ENCODE measurements at regions not wholly inside any gene's neighbourhood (a gene's known extent, or its start where the extent isn't known, plus 50 kb on each side); places are given as distances from the start of the nearest gene placed in this dataset.
A peak's percentile ranks its signal among the peaks of the same experiment; 100 is the strongest.

DNA sequence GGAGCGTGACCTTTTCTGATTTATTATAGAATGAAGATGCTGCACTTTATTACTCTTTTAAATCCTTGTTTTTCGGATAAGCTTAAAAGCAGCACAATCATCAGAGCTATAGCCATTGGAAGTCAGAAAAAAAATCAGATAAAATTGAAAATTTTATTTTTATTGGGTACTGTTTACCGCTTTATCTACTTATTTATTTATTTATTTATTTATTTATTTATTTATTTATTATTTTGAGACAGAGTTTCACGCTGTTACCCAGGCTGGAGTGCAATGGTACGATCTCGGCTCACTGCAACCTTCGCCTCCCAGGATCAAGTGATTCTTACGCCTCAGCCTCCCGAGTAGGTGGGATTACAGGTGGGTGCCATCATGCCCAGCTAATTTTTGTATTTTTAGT, 83.1 kb upstream of the CHRM3 start (continued):
- peak; percentile 85 for TF ChIP-seq ZBTB11 (tag by site-specific recombination; conservative IDR thresholded peaks at IDR 0.05; ENCODE audit: low read depth)
- peak; percentile 74; the same call in 1 of the 2 replicates for TF ChIP-seq ZNF664 (tag by site-specific recombination; IDR thresholded peaks at IDR 0.05)
- no peak for TF ChIP-seq PBX3 (CRISPR knock-in tag; IDR thresholded peaks at IDR 0.05)
- TF ChIP-seq ZNF560 (tag by site-specific recombination; IDR thresholded peaks at IDR 0.05; ENCODE audit: borderline replicate concordance) = peak; percentile 54; the same call in 1 of the 2 replicates
- TF ChIP-seq ZSCAN30 (tag by site-specific recombination; IDR thresholded peaks at IDR 0.05) = no peak
- TF ChIP-seq CTCF (tag by site-specific recombination; IDR thresholded peaks at IDR 0.05) = no peak
- TF ChIP-seq ZNF768 (tag by site-specific recombination; IDR thresholded peaks at IDR 0.05) = no peak
- TF ChIP-seq ZNF16 (tag by site-specific recombination; IDR thresholded peaks at IDR 0.05; ENCODE audit: low read depth) = no peak
- no peak for TF ChIP-seq EGR2 (tag by site-specific recombination; IDR thresholded peaks at IDR 0.05; ENCODE audit: low read depth)
- TF ChIP-seq, protein P1, sequence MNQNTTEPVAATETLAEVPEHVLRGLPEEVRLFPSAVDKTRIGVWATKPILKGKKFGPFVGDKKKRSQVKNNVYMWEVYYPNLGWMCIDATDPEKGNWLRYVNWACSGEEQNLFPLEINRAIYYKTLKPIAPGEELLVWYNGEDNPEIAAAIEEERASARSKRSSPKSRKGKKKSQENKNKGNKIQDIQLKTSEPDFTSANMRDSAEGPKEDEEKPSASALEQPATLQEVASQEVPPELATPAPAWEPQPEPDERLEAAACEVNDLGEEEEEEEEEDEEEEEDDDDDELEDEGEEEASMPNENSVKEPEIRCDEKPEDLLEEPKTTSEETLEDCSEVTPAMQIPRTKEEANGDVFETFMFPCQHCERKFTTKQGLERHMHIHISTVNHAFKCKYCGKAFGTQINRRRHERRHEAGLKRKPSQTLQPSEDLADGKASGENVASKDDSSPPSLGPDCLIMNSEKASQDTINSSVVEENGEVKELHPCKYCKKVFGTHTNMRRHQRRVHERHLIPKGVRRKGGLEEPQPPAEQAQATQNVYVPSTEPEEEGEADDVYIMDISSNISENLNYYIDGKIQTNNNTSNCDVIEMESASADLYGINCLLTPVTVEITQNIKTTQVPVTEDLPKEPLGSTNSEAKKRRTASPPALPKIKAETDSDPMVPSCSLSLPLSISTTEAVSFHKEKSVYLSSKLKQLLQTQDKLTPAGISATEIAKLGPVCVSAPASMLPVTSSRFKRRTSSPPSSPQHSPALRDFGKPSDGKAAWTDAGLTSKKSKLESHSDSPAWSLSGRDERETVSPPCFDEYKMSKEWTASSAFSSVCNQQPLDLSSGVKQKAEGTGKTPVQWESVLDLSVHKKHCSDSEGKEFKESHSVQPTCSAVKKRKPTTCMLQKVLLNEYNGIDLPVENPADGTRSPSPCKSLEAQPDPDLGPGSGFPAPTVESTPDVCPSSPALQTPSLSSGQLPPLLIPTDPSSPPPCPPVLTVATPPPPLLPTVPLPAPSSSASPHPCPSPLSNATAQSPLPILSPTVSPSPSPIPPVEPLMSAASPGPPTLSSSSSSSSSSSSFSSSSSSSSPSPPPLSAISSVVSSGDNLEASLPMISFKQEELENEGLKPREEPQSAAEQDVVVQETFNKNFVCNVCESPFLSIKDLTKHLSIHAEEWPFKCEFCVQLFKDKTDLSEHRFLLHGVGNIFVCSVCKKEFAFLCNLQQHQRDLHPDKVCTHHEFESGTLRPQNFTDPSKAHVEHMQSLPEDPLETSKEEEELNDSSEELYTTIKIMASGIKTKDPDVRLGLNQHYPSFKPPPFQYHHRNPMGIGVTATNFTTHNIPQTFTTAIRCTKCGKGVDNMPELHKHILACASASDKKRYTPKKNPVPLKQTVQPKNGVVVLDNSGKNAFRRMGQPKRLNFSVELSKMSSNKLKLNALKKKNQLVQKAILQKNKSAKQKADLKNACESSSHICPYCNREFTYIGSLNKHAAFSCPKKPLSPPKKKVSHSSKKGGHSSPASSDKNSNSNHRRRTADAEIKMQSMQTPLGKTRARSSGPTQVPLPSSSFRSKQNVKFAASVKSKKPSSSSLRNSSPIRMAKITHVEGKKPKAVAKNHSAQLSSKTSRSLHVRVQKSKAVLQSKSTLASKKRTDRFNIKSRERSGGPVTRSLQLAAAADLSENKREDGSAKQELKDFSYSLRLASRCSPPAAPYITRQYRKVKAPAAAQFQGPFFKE (tag by site-specific recombination; IDR thresholded peaks at IDR 0.05; ENCODE audit: borderline replicate concordance) = no peak
- no peak for TF ChIP-seq ZNF610 (tag by site-specific recombination; IDR thresholded peaks at IDR 0.05; ENCODE audit: borderline replicate concordance)
- TF ChIP-seq, protein P2, sequence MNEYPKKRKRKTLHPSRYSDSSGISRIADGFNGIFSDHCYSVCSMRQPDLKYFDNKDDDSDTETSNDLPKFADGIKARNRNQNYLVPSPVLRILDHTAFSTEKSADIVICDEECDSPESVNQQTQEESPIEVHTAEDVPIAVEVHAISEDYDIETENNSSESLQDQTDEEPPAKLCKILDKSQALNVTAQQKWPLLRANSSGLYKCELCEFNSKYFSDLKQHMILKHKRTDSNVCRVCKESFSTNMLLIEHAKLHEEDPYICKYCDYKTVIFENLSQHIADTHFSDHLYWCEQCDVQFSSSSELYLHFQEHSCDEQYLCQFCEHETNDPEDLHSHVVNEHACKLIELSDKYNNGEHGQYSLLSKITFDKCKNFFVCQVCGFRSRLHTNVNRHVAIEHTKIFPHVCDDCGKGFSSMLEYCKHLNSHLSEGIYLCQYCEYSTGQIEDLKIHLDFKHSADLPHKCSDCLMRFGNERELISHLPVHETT (tag by site-specific recombination; IDR thresholded peaks at IDR 0.05) = no peak
- no peak for TF ChIP-seq ZNF175 (tag by site-specific recombination; IDR thresholded peaks at IDR 0.05)
- peak; percentile 74 for TF ChIP-seq ZNF623 (tag by site-specific recombination; IDR thresholded peaks at IDR 0.05)
- no peak for TF ChIP-seq ZNF274 (IDR thresholded peaks at IDR 0.05; ENCODE audit: low read length)
- no peak for TF ChIP-seq ZNF274 (tag by site-specific recombination; IDR thresholded peaks at IDR 0.05; ENCODE audit: borderline replicate concordance)
- TF ChIP-seq ZNF510 (tag by site-specific recombination; IDR thresholded peaks at IDR 0.05; ENCODE audit: insufficient replicate concordance) = peak; percentile 70
- no peak for TF ChIP-seq ZNF112 (tag by site-specific recombination; IDR thresholded peaks at IDR 0.05)
- no peak for TF ChIP-seq ZNF692 (tag by site-specific recombination; IDR thresholded peaks at IDR 0.05)
- no peak for TF ChIP-seq ZNF777 (tag by site-specific recombination; IDR thresholded peaks at IDR 0.05; ENCODE audit: borderline replicate concordance)
- TF ChIP-seq ZNF548 (tag by site-specific recombination; IDR thresholded peaks at IDR 0.05) = no peak
- TF ChIP-seq ZNF133 (tag by site-specific recombination; IDR thresholded peaks at IDR 0.05) = no peak
- TF ChIP-seq ZNF202 (tag by site-specific recombination; IDR thresholded peaks at IDR 0.05; ENCODE audit: borderline replicate concordance) = peak; percentile 98
- TF ChIP-seq ZNF600 (tag by site-specific recombination; IDR thresholded peaks at IDR 0.05) = no peak
- no peak for TF ChIP-seq ZNF585B (tag by site-specific recombination; IDR thresholded peaks at IDR 0.05)
- peak; percentile 77 for TF ChIP-seq ZBTB8A (tag by site-specific recombination; IDR thresholded peaks at IDR 0.05)
